SU-DHL-6 (cell line): ENCODE measurements at regions not wholly inside any gene's neighbourhood (a gene's known extent, or its start where the extent isn't known, plus 50 kb on each side); places are given as distances from the start of the nearest gene placed in this dataset.

ENCODE experiments used
- H2AFZ ChIP-seq: fragments of 200-600 bp; sonication (generic); 2 replicates; pipeline ENCODE4 v1.6.1; 2014; ENCODE audit warnings: low read depth, mild to moderate bottlenecking, moderate library complexity, mixed read lengths, antibody characterized with exemption, low read length; ENCODE audit not compliant: severe bottlenecking
- H3F3A ChIP-seq: fragments of 200-600 bp; shearing (Covaris generic); 2 replicates; pipeline ENCODE4 v1.6.0; 2016; ENCODE audit warnings: antibody characterized with exemption, mild to moderate bottlenecking; ENCODE audit not compliant: insufficient read depth
- H3K27ac ChIP-seq: fragments of 200-600 bp; sonication (generic); 2 replicates; pipeline ENCODE4 v1.5.1; 2016; ENCODE audit warnings: low read depth, mild to moderate bottlenecking, low read length, moderate library complexity, mixed read lengths
- H3K27me3 ChIP-seq: fragments of 200-600 bp; sonication (generic), shearing (Covaris generic); 2 replicates; pipeline ENCODE4 v1.6.0; 2014; ENCODE audit warnings: mild to moderate bottlenecking, low read length
- H3K36me3 ChIP-seq: fragments of 200-600 bp; sonication (generic); 2 replicates; pipeline ENCODE4 v1.6.1; 2014; ENCODE audit warnings: mild to moderate bottlenecking, low read length, mixed read lengths
- H3K4me2 ChIP-seq: fragments of 300-600, 200-600 bp; shearing (Covaris generic), sonication (generic); 2 replicates; pipeline ENCODE4 v1.6.0; 2014; ENCODE audit warnings: low read length, low read depth, mild to moderate bottlenecking; ENCODE audit not compliant: poor library complexity, severe bottlenecking
- H3K4me3 ChIP-seq: fragments of 200-600 bp; sonication (generic); 2 replicates; pipeline ENCODE4 v1.5.1; 2014; ENCODE audit warnings: antibody characterized with exemption, low read length, mild to moderate bottlenecking, mixed read lengths; ENCODE audit not compliant: insufficient read depth, poor library complexity, severe bottlenecking
- H3K79me2 ChIP-seq: fragments of 200-600 bp; sonication (generic); 2 replicates; pipeline ENCODE4 v1.6.1; 2014; ENCODE audit warnings: mild to moderate bottlenecking, low read length, moderate library complexity; ENCODE audit not compliant: insufficient read depth
- H3K9ac ChIP-seq: fragments of 200-600 bp; sonication (generic); 2 replicates; pipeline ENCODE4 v1.7.0; 2014; ENCODE audit warnings: mild to moderate bottlenecking, low read length
- H3K9me2 ChIP-seq: fragments of 200-600 bp; sonication (generic); replicated peaks from 2 replicates; pipeline ENCODE4 v1.6.1; 2014; ENCODE audit warnings: low read length; ENCODE audit not compliant: insufficient read depth
- H3K9me3 ChIP-seq: fragments of 200-600 bp; sonication (generic); 2 replicates; pipeline ENCODE4 v1.6.1; 2014; ENCODE audit warnings: low read length, mixed read lengths; ENCODE audit not compliant: insufficient read depth
- H4K20me1 ChIP-seq: fragments of 200-600 bp; sonication (generic); 2 replicates; pipeline ENCODE4 v1.6.1; 2014; ENCODE audit warnings: low read depth, mild to moderate bottlenecking, antibody characterized with exemption, low read length, moderate library complexity, mixed read lengths
- EZH2phosphoT487 ChIP-seq: fragments of 200-600 bp; sonication (generic), shearing (Covaris generic); conservative IDR thresholded peaks from 2 replicates; pipeline ENCODE4 v1.6.1; 2018; ENCODE audit warnings: mild to moderate bottlenecking, antibody characterized with exemption, low read length, moderate library complexity, mixed read lengths
- TF ChIP-seq, protein P1 (sequence below): fragments of 200-600 bp; sonication (generic); IDR thresholded peaks from one replicate; pipeline ENCODE4 v1.5.1; 2017; ENCODE audit warnings: antibody characterized with exemption, mild to moderate bottlenecking, low read length, moderate library complexity; ENCODE audit not compliant: insufficient read depth, poor library complexity, severe bottlenecking

DNA sequence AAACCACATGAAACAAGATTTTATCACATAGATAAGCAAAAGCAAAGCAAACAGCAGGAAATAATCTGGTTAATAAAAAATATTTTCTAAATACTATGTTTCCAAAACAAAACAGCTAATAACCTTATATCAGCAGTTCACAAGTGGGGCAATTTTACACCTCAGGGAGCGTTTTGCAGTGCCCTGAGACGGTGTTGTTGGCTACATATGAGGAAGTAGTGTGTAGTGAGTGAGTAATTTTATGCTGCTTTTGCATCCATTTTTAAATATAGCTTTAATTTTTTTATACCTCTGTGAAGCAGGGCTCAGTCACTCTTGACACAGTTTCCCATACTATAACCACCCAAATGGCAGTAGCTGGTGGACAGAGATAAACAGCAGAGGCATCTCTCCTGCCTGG, 438.5 kb upstream of the B3GAT1 start:
- Histone ChIP-seq H2AFZ (no peak overlapping the region), H3K9me2 (no peaks in the 10 kb centered on the region), H3F3A (no peaks in the 10 kb centered on the region), H3K9ac (no peak overlapping the region), H3K27me3 (no peaks in the 10 kb centered on the region), H3K79me2 (no peaks in the 10 kb centered on the region), H3K9me3 (no peaks in the 10 kb centered on the region), H3K36me3 (no peaks in the 10 kb centered on the region), H3K4me2 (no peak overlapping the region), H4K20me1 (no peaks in the 10 kb centered on the region), H3K4me3 (no peak overlapping the region), H3K27ac (no peak overlapping the region)
- no peak for TF ChIP-seq EZH2phosphoT487
- TF ChIP-seq, protein P1, sequence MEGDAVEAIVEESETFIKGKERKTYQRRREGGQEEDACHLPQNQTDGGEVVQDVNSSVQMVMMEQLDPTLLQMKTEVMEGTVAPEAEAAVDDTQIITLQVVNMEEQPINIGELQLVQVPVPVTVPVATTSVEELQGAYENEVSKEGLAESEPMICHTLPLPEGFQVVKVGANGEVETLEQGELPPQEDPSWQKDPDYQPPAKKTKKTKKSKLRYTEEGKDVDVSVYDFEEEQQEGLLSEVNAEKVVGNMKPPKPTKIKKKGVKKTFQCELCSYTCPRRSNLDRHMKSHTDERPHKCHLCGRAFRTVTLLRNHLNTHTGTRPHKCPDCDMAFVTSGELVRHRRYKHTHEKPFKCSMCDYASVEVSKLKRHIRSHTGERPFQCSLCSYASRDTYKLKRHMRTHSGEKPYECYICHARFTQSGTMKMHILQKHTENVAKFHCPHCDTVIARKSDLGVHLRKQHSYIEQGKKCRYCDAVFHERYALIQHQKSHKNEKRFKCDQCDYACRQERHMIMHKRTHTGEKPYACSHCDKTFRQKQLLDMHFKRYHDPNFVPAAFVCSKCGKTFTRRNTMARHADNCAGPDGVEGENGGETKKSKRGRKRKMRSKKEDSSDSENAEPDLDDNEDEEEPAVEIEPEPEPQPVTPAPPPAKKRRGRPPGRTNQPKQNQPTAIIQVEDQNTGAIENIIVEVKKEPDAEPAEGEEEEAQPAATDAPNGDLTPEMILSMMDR = no peak

DNA sequence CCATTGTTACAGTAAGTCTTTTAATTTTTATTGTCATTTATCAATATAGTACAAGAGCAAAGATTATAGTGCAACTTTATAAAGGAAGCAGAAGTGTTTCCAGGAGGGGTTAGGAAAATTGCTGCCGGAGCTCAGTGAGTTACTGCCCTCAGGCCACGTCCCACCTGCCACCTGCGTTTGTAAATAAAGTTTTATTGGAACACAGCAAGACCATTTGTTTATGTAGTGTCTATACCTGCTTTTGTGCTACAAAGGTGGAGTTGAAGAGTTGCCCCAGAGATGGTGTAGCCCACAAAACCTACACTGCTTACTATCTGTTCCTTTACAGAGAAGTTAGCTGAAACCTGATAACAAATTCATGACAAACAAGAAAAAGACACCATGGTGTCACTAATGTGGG, 437.8 kb upstream of the B3GAT1 start:
- H3K4me3 ChIP-seq = no peak overlapping the region
- H3F3A ChIP-seq = no peaks in the 10 kb centered on the region
- no peaks in the 10 kb centered on the region for H4K20me1 ChIP-seq
- H3K9me3 ChIP-seq = no peaks in the 10 kb centered on the region
- no peak for TF ChIP-seq EZH2phosphoT487
- H3K79me2 ChIP-seq = no peaks in the 10 kb centered on the region
- no peaks in the 10 kb centered on the region for H3K27me3 ChIP-seq
- no peak overlapping the region for H3K4me2 ChIP-seq
- no peak overlapping the region for H2AFZ ChIP-seq
- H3K9ac ChIP-seq = no peak overlapping the region
- H3K27ac ChIP-seq = no peak overlapping the region
- H3K9me2 ChIP-seq = no peaks in the 10 kb centered on the region
- H3K36me3 ChIP-seq = no peaks in the 10 kb centered on the region

DNA sequence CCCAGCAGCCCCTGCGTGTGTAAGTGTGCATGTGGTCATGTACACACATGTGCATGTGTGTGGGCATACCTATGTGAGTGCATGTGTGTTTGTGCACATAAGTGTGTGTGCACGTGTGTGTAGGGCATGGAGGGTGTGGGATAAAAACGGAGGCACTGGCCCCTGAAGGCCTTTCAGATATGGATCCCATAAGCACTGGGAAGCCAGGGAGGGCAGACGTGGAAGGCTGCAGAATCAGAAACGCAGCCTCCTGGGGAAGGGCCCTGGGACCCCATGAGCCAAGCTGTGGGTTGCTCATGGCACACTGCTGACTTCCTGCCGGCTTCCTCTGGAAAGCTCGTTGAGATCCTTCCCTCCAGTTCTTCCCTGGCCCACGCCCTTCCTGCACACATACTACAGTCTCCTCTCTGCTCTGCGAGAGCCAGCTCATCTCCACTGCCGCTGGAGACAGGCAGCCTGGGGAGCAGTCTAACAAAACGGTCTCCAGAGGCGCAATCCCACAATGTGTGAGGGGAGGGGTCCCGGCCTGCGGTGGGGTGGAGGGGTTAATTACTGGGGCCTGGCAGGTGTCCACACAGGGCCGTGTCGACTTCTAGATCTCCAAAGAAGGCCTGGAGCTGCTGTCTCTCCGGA, 435.2 kb upstream of the B3GAT1 start:
- Histone ChIP-seq H3K4me2 (no peak overlapping the region), H3K36me3 (no peaks in the 10 kb centered on the region), H3K9me3 (no peaks in the 10 kb centered on the region), H3K4me3 (no peak overlapping the region), H3K27ac (no peak overlapping the region), H3F3A (no peaks in the 10 kb centered on the region), H2AFZ (no peak overlapping the region), H3K79me2 (no peaks in the 10 kb centered on the region), H4K20me1 (no peaks in the 10 kb centered on the region), H3K9ac (no peak overlapping the region), H3K27me3 (no peaks in the 10 kb centered on the region), H3K9me2 (no peaks in the 10 kb centered on the region)
- no peak for TF ChIP-seq EZH2phosphoT487
- TF ChIP-seq, protein P1 = no peak

DNA sequence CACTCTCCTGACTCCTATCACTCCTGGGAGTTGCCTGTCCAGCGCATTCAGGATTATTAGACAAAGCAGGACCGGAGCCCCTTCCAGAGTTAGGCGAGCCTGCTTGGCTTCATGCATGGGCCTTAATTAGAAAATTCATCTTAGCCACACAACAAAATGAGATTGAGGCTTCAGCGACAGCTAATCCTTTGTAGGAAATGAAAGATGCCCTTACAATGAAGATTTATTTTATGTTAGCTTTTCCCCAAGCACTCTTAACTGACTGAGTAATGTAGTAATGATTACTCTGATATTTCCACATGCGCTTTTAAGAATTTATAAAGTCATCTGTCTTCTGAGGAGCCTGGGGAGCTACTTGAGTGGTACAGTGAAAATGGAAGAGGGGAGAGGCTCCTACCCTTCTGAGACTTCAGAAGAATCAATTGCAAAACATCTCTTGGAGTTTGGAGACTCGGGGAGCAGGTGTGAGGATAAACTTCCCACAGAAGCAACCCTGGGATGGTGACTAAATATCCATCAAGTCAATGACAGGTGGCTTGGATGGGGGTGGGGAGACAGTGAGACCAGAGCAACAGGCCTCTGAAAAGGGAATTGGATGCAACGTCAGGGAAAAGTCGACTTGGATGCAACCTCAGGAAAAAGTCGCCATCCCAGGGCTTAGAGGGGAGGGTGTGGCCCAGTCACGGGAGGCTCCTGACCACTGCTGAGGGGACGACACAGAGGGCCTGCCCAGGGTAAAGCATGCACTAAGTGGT, 434.5 kb upstream of the B3GAT1 start:
- H3K27me3 ChIP-seq = no peaks in the 10 kb centered on the region
- no peaks in the 10 kb centered on the region for H4K20me1 ChIP-seq
- H3K36me3 ChIP-seq = no peaks in the 10 kb centered on the region
- H3K9ac ChIP-seq = no peak overlapping the region
- no peak overlapping the region for H3K4me3 ChIP-seq
- TF ChIP-seq, protein P1 = no peak
- no peak for TF ChIP-seq EZH2phosphoT487
- no peak overlapping the region for H3K27ac ChIP-seq
- no peak overlapping the region for H3K4me2 ChIP-seq
- no peaks in the 10 kb centered on the region for H3K9me2 ChIP-seq
- no peaks in the 10 kb centered on the region for H3K79me2 ChIP-seq
- H3K9me3 ChIP-seq = no peaks in the 10 kb centered on the region
- no peaks in the 10 kb centered on the region for H3F3A ChIP-seq
- H2AFZ ChIP-seq = no peak overlapping the region
